Panc1 (cell line): ENCODE measurements at regions not wholly inside any gene's neighbourhood (a gene's known extent, or its start where the extent isn't known, plus 50 kb on each side); places are given as distances from the start of the nearest gene placed in this dataset.

Source experiments
- ATAC-seq: fragments of 200-7000 bp; cut with Tn5 transposase; 2 replicates; pipeline ENCODE4 v1.9.1; 2020; ENCODE audit warnings: mild to moderate bottlenecking, moderate library complexity
- BruUV-seq: library from RNA; stranded (reverse); fragments of 400-500 nt; replicated peaks from 2 replicates; lab custom pipeline; 2021; lab: Mats Ljungman, UMichigan
- CTCF ChIA-PET: fragments of 300-600 bp; sonication (Branson Sonifier 250); formaldehyde crosslinking; loops from one replicate; lab custom pipeline; 2022; ENCODE audit warnings: antibody characterized with exemption; lab: Charles Lee
- POLR2A ChIA-PET: fragments of 300-600 bp; sonication (Branson Sonifier 250); formaldehyde crosslinking; loops from one replicate; lab custom pipeline; 2022; ENCODE audit warnings: antibody characterized with exemption; lab: Charles Lee
- DNase-seq: peaks from one replicate; pipeline ENCODE4 v3.0.0-alpha.2; 2010; ENCODE audit warnings: low read depth, low spot score
- H3K27ac ChIP-seq: 2 replicates; pipeline ENCODE4 v1.5.1; 2011; ENCODE audit warnings: mild to moderate bottlenecking, low read length, inconsistent platforms
- H3K27me3 ChIP-seq: fragments of 200-500 bp; sonication (Bioruptor generic); 2 replicates; pipeline ENCODE4 v1.6.0; 2014; ENCODE audit warnings: low read length, inconsistent platforms; ENCODE audit not compliant: control insufficient read depth, insufficient read depth
- H3K36me3 ChIP-seq: fragments of 200-500 bp; sonication (Bioruptor generic); 2 replicates; pipeline ENCODE4 v1.5.1; 2014; ENCODE audit warnings: inconsistent platforms, mild to moderate bottlenecking, low read length, moderate library complexity; ENCODE audit not compliant: control insufficient read depth, insufficient read depth
- H3K4me1 ChIP-seq: 2 replicates; pipeline ENCODE4 v1.5.1; 2011; ENCODE audit warnings: inconsistent platforms, mild to moderate bottlenecking, low read length, moderate library complexity; ENCODE audit not compliant: control insufficient read depth, insufficient read depth
- H3K4me3 ChIP-seq, 2 experiments: 2 replicates each; pipeline ENCODE4 v1.5.1; 2011 to 2012; ENCODE audit warnings: low read depth in 2 of 2, low read length in 2 of 2, mild to moderate bottlenecking in 2 of 2, inconsistent platforms in 1 of 2, moderate library complexity in 1 of 2
- H3K9me3 ChIP-seq: fragments of 200-500 bp; sonication (Bioruptor generic); 2 replicates; pipeline ENCODE4 v1.5.1; 2014; ENCODE audit warnings: low read depth, mild to moderate bottlenecking, inconsistent platforms, low read length, moderate library complexity; ENCODE audit not compliant: control insufficient read depth, insufficient read depth
- CTCF ChIP-seq: fragments of 450-650 bp; IDR thresholded peaks from 2 replicates; pipeline ENCODE4 v1.5.1; 2017; ENCODE audit warnings: mild to moderate bottlenecking
- POLR2AphosphoS5 ChIP-seq: IDR thresholded peaks from 2 replicates; pipeline ENCODE4 v1.6.1; 2012; ENCODE audit warnings: mild to moderate bottlenecking, low read depth, low read length, moderate library complexity
- REST ChIP-seq, 2 experiments: IDR thresholded peaks; 2 replicates each; pipeline ENCODE4 v1.6.1; 2011 to 2012; ENCODE audit warnings: low read depth in 2 of 2, control low read depth in 1 of 2, low read length in 1 of 2, mild to moderate bottlenecking in 1 of 2, moderate library complexity in 1 of 2; ENCODE audit not compliant: insufficient read depth in 1 of 2
- SIN3A ChIP-seq: IDR thresholded peaks from 2 replicates; pipeline ENCODE4 v1.6.1; 2012; ENCODE audit warnings: low read depth, mild to moderate bottlenecking, low read length, moderate library complexity, borderline replicate concordance; ENCODE audit not compliant: insufficient read depth
- TCF7L2 ChIP-seq: IDR thresholded peaks from 2 replicates; pipeline ENCODE4 v1.6.1; 2011; ENCODE audit warnings: mild to moderate bottlenecking, low read depth, low read length, inconsistent platforms
- in situ Hi-C: cut with HindIII; loops from 2 replicates; pipeline ENCODE4 v1.10.0; 2016; ENCODE audit warnings: low sequenced_read_pairs, low pct_unique_long_range_greater_than_20kb
- intact Hi-C: fragments of 100-400 bp; cut with micrococcal nuclease; formaldehyde crosslinking; loops from one replicate; pipeline ENCODE4 v1.10.0; 2022; ENCODE audit not compliant: unreplicated experiment

GRCh38 chr18:39701839-39702238 is 2136.2 kb upstream of the CELF4 start:
- no peaks in the 10 kb centered on the region for H3K9me3 ChIP-seq
- ChIA-PET POLR2A (no interaction called here), CTCF (no interaction called here)
- no TSS peak for BruUV-seq
- ATAC-seq (no peak), DNase-seq (no peak)
- H3K27ac ChIP-seq, result no peak overlapping the region
- no peaks in the 10 kb centered on the region for H3K4me1 ChIP-seq
- no peaks in the 10 kb centered on the region for H3K36me3 ChIP-seq
- in situ Hi-C loops, result no loop called here
- no peaks in the 10 kb centered on the region for H3K27me3 ChIP-seq
- H3K4me3 ChIP-seq, result no peak overlapping the region
- intact Hi-C loops, result no loop called here
- TF ChIP-seq REST (IDR thresholded peaks at IDR 0.05; ENCODE audit: insufficient read depth in 1 of 2, low read depth in 2 of 2, low read length in 1 of 2) (no peak), TCF7L2 (no peak), POLR2AphosphoS5 (no peak), SIN3A (no peak), CTCF (no peak)

GRCh38 chr18:39701055-39701783 is 2135.6 kb upstream of the CELF4 start:
- H3K4me1 ChIP-seq, result no peaks in the 10 kb centered on the region
- TF ChIP-seq POLR2AphosphoS5, result no peak
- no peak for TF ChIP-seq CTCF
- no peak for TF ChIP-seq TCF7L2
- TF ChIP-seq SIN3A, result no peak
- TF ChIP-seq REST (IDR thresholded peaks at IDR 0.05; ENCODE audit: insufficient read depth in 1 of 2, low read depth in 2 of 2, low read length in 1 of 2), result no peak
- no peak overlapping the region for H3K27ac ChIP-seq
- POLR2A ChIA-PET, result no interaction called here
- no peak overlapping the region for H3K4me3 ChIP-seq
- CTCF ChIA-PET, result no interaction called here
- DNase-seq (no peak), ATAC-seq (no peak)
- no peaks in the 10 kb centered on the region for H3K27me3 ChIP-seq
- intact Hi-C loops, result no loop called here
- BruUV-seq, result no TSS peak
- no peaks in the 10 kb centered on the region for H3K9me3 ChIP-seq
- no peaks in the 10 kb centered on the region for H3K36me3 ChIP-seq
- in situ Hi-C loops, result no loop called here
